ENCODE measurements at regions not wholly inside any gene's neighbourhood (a gene's known extent, or its start where the extent isn't known, plus 50 kb on each side); places are given as distances from the start of the nearest gene placed in this dataset.

GRCh38 chr9:7367726-7368125 is 431.9 kb downstream of the DMAC1 start:
- Histone ChIP-seq H3K9me3 (ENCODE audit: control insufficient read depth, low read length) (no peaks in the 10 kb centered on the region), H3K4me3 (ENCODE audit: low read length) (no peak overlapping the region), H3K27me3 (replicated peaks; ENCODE audit: control insufficient read depth, insufficient read depth, low read length) (no peaks in the 10 kb centered on the region), H3K4me1 (ENCODE audit: control insufficient read depth, insufficient read depth, low read length) (peaks cover 12% of the 10 kb centered on the region), H3K36me3 (ENCODE audit: control insufficient read depth, insufficient read depth, low read length, severe bottlenecking) (no peaks in the 10 kb centered on the region), H3K9ac (ENCODE audit: low read length) (no peak overlapping the region)
- no peak for DNase-seq (ENCODE audit: low read depth)

GRCh38 chr9:7366121-7366520 is 433.5 kb downstream of the DMAC1 start:
- Histone ChIP-seq H3K36me3 (ENCODE audit: control insufficient read depth, insufficient read depth, low read length, severe bottlenecking) (no peaks in the 10 kb centered on the region), H3K27me3 (replicated peaks; ENCODE audit: control insufficient read depth, insufficient read depth, low read length) (no peaks in the 10 kb centered on the region), H3K4me3 (ENCODE audit: low read length) (no peak overlapping the region), H3K9ac (ENCODE audit: low read length) (no peak overlapping the region), H3K9me3 (ENCODE audit: control insufficient read depth, low read length) (no peaks in the 10 kb centered on the region), H3K4me1 (ENCODE audit: control insufficient read depth, insufficient read depth, low read length) (peaks cover 12% of the 10 kb centered on the region)
- no peak for DNase-seq (ENCODE audit: low read depth)

- H3K4me3 ChIP-seq (ENCODE audit: low read length) = no peak overlapping the region
- H3K9ac ChIP-seq (ENCODE audit: low read length) = no peak overlapping the region
- H3K36me3 ChIP-seq (ENCODE audit: control insufficient read depth, insufficient read depth, low read length, severe bottlenecking) = no peaks in the 10 kb centered on the region
- no peak for DNase-seq (ENCODE audit: low read depth)
- no peaks in the 10 kb centered on the region for H3K27me3 ChIP-seq (replicated peaks; ENCODE audit: control insufficient read depth, insufficient read depth, low read length)
- H3K4me1 ChIP-seq (ENCODE audit: control insufficient read depth, insufficient read depth, low read length) = peaks cover 8% of the 10 kb centered on the region
- H3K9me3 ChIP-seq (ENCODE audit: control insufficient read depth, low read length) = no peaks in the 10 kb centered on the region
These were observed 435.7 kb downstream of the DMAC1 start for GRCh38 chr9:7363777-7364477.

- Histone ChIP-seq H3K36me3 (ENCODE audit: control insufficient read depth, insufficient read depth, low read length, severe bottlenecking) (no peaks in the 10 kb centered on the region), H3K9me3 (ENCODE audit: control insufficient read depth, low read length) (no peaks in the 10 kb centered on the region), H3K4me1 (ENCODE audit: control insufficient read depth, insufficient read depth, low read length) (no peaks in the 10 kb centered on the region), H3K9ac (ENCODE audit: low read length) (no peak overlapping the region), H3K27me3 (replicated peaks; ENCODE audit: control insufficient read depth, insufficient read depth, low read length) (peaks cover 7% of the 10 kb centered on the region), H3K4me3 (ENCODE audit: low read length) (no peak overlapping the region)
- no peak for DNase-seq (ENCODE audit: low read depth)
These were observed 439.1 kb downstream of the DMAC1 start for GRCh38 chr9:7360513-7360912.

- Histone ChIP-seq H3K27me3 (replicated peaks; ENCODE audit: control insufficient read depth, insufficient read depth, low read length) (peaks cover 7% of the 10 kb centered on the region), H3K4me1 (ENCODE audit: control insufficient read depth, insufficient read depth, low read length) (no peaks in the 10 kb centered on the region), H3K4me3 (ENCODE audit: low read length) (no peak overlapping the region), H3K9me3 (ENCODE audit: control insufficient read depth, low read length) (no peaks in the 10 kb centered on the region), H3K36me3 (ENCODE audit: control insufficient read depth, insufficient read depth, low read length, severe bottlenecking) (no peaks in the 10 kb centered on the region), H3K9ac (ENCODE audit: low read length) (no peak overlapping the region)
- DNase-seq (ENCODE audit: low read depth) = no peak
These were observed 440.7 kb downstream of the DMAC1 start for GRCh38 chr9:7358876-7359275.

- Histone ChIP-seq H3K4me3 (ENCODE audit: low read length) (no peak overlapping the region), H3K36me3 (ENCODE audit: control insufficient read depth, insufficient read depth, low read length, severe bottlenecking) (no peaks in the 10 kb centered on the region), H3K4me1 (ENCODE audit: control insufficient read depth, insufficient read depth, low read length) (peaks cover 10% of the 10 kb centered on the region), H3K9ac (ENCODE audit: low read length) (no peak overlapping the region), H3K27me3 (replicated peaks; ENCODE audit: control insufficient read depth, insufficient read depth, low read length) (peaks cover 10% of the 10 kb centered on the region), H3K9me3 (ENCODE audit: control insufficient read depth, low read length) (no peaks in the 10 kb centered on the region)
- DNase-seq (ENCODE audit: low read depth) = no peak
These were observed 444.9 kb downstream of the DMAC1 start for GRCh38 chr9:7354704-7355103.

GRCh38 chr9:7348692-7349091 is 450.9 kb downstream of the DMAC1 start:
- H3K9me3 ChIP-seq (ENCODE audit: control insufficient read depth, low read length) = peaks cover 8% of the 10 kb centered on the region
- H3K4me3 ChIP-seq (ENCODE audit: low read length) = no peak overlapping the region
- DNase-seq (ENCODE audit: low read depth) = no peak
- H3K36me3 ChIP-seq (ENCODE audit: control insufficient read depth, insufficient read depth, low read length, severe bottlenecking) = no peaks in the 10 kb centered on the region
- H3K27me3 ChIP-seq (replicated peaks; ENCODE audit: control insufficient read depth, insufficient read depth, low read length) = peaks cover 3% of the 10 kb centered on the region
- H3K4me1 ChIP-seq (ENCODE audit: control insufficient read depth, insufficient read depth, low read length) = peaks cover 10% of the 10 kb centered on the region
- H3K9ac ChIP-seq (ENCODE audit: low read length) = no peak overlapping the region

GRCh38 chr9:7347556-7347955 is 452.0 kb downstream of the DMAC1 start:
- no peak for DNase-seq (ENCODE audit: low read depth)
- Histone ChIP-seq H3K4me1 (ENCODE audit: control insufficient read depth, insufficient read depth, low read length) (peaks cover 10% of the 10 kb centered on the region), H3K27me3 (replicated peaks; ENCODE audit: control insufficient read depth, insufficient read depth, low read length) (peaks cover 3% of the 10 kb centered on the region)

GRCh38 chr9:7346144-7346543 is 453.4 kb downstream of the DMAC1 start:
- H3K36me3 ChIP-seq (ENCODE audit: control insufficient read depth, insufficient read depth, low read length, severe bottlenecking) = no peaks in the 10 kb centered on the region
- H3K9me3 ChIP-seq (ENCODE audit: control insufficient read depth, low read length) = peaks cover 8% of the 10 kb centered on the region
- H3K4me3 ChIP-seq (ENCODE audit: low read length) = no peak overlapping the region
- DNase-seq (ENCODE audit: low read depth) = no peak
- peaks cover 6% of the 10 kb centered on the region for H3K4me1 ChIP-seq (ENCODE audit: control insufficient read depth, insufficient read depth, low read length)
- no peaks in the 10 kb centered on the region for H3K27me3 ChIP-seq (replicated peaks; ENCODE audit: control insufficient read depth, insufficient read depth, low read length)
- no peak overlapping the region for H3K9ac ChIP-seq (ENCODE audit: low read length)

More at GRCh38 chr9:7347556-7347955, 452.0 kb downstream of the DMAC1 start:
- H3K36me3 ChIP-seq (ENCODE audit: control insufficient read depth, insufficient read depth, low read length, severe bottlenecking) = no peaks in the 10 kb centered on the region
- H3K9me3 ChIP-seq (ENCODE audit: control insufficient read depth, low read length) = peaks cover 8% of the 10 kb centered on the region
- no peak overlapping the region for H3K4me3 ChIP-seq (ENCODE audit: low read length)
- no peak overlapping the region for H3K9ac ChIP-seq (ENCODE audit: low read length)

- DNase-seq (ENCODE audit: low read depth) = no peak
- no peak overlapping the region for H3K9ac ChIP-seq (ENCODE audit: low read length)
These were observed 456.8 kb downstream of the DMAC1 start for GRCh38 chr9:7342736-7343135.

GRCh38 chr9:7342229-7342628 is 457.3 kb downstream of the DMAC1 start:
- no peaks in the 10 kb centered on the region for H3K36me3 ChIP-seq (ENCODE audit: control insufficient read depth, insufficient read depth, low read length, severe bottlenecking)
- H3K4me3 ChIP-seq (ENCODE audit: low read length) = no peak overlapping the region
- no peaks in the 10 kb centered on the region for H3K27me3 ChIP-seq (replicated peaks; ENCODE audit: control insufficient read depth, insufficient read depth, low read length)
- no peaks in the 10 kb centered on the region for H3K9me3 ChIP-seq (ENCODE audit: control insufficient read depth, low read length)
- no peak for DNase-seq (ENCODE audit: low read depth)
- no peaks in the 10 kb centered on the region for H3K4me1 ChIP-seq (ENCODE audit: control insufficient read depth, insufficient read depth, low read length)
- H3K9ac ChIP-seq (ENCODE audit: low read length) = no peak overlapping the region

More at GRCh38 chr9:7342736-7343135, 456.8 kb downstream of the DMAC1 start:
- Histone ChIP-seq H3K27me3 (replicated peaks; ENCODE audit: control insufficient read depth, insufficient read depth, low read length) (no peaks in the 10 kb centered on the region), H3K4me3 (ENCODE audit: low read length) (no peak overlapping the region), H3K36me3 (ENCODE audit: control insufficient read depth, insufficient read depth, low read length, severe bottlenecking) (no peaks in the 10 kb centered on the region), H3K4me1 (ENCODE audit: control insufficient read depth, insufficient read depth, low read length) (no peaks in the 10 kb centered on the region), H3K9me3 (ENCODE audit: control insufficient read depth, low read length) (no peaks in the 10 kb centered on the region)

- Histone ChIP-seq H3K4me3 (ENCODE audit: low read length) (no peak overlapping the region), H3K9me3 (ENCODE audit: control insufficient read depth, low read length) (no peaks in the 10 kb centered on the region), H3K9ac (ENCODE audit: low read length) (no peak overlapping the region), H3K27me3 (replicated peaks; ENCODE audit: control insufficient read depth, insufficient read depth, low read length) (no peaks in the 10 kb centered on the region), H3K4me1 (ENCODE audit: control insufficient read depth, insufficient read depth, low read length) (no peaks in the 10 kb centered on the region), H3K36me3 (ENCODE audit: control insufficient read depth, insufficient read depth, low read length, severe bottlenecking) (no peaks in the 10 kb centered on the region)
- no peak for DNase-seq (ENCODE audit: low read depth)
These were observed 458.0 kb downstream of the DMAC1 start for GRCh38 chr9:7341571-7341970.

Measured in adipocyte (in vitro differentiated cells).